H1 (cell line): ENCODE measurements at regions not wholly inside any gene's neighbourhood (a gene's known extent, or its start where the extent isn't known, plus 50 kb on each side); places are given as distances from the start of the nearest gene placed in this dataset.

Experiments
- CTCF ChIP-seq, 3 experiments: IDR thresholded peaks; 1 replicate in 2 of 3; 2 replicates in 1 of 3; pipeline versions ENCODE4 v1.5.1 to v1.6.1; 2011; ENCODE audit warnings: low read length in 3 of 3, mild to moderate bottlenecking in 3 of 3, inconsistent platforms in 2 of 3, low read depth in 1 of 3, moderate library complexity in 1 of 3; ENCODE audit not compliant: insufficient read depth in 1 of 3; ENCODE audit errors: control extremely low read depth in 1 of 3
- TAF1 ChIP-seq: IDR thresholded peaks from 2 replicates; pipeline ENCODE4 v1.6.1; 2011; ENCODE audit warnings: mild to moderate bottlenecking, low read depth, low read length

GRCh38 chr5:91670563-91670962 is 287.4 kb upstream of the ARRDC3 start:
- TF ChIP-seq CTCF (IDR thresholded peaks at IDR 0.05; ENCODE audit: control extremely low read depth in 1 of 3, insufficient read depth in 1 of 3, low read depth in 1 of 3, low read length in 3 of 3) (no peak), TAF1 (no peak)
